ENCODE measurements at regions not wholly inside any gene's neighbourhood (a gene's known extent, or its start where the extent isn't known, plus 50 kb on each side); places are given as distances from the start of the nearest gene placed in this dataset.
A peak's percentile ranks its signal among the peaks of the same experiment; 100 is the strongest.

DNA sequence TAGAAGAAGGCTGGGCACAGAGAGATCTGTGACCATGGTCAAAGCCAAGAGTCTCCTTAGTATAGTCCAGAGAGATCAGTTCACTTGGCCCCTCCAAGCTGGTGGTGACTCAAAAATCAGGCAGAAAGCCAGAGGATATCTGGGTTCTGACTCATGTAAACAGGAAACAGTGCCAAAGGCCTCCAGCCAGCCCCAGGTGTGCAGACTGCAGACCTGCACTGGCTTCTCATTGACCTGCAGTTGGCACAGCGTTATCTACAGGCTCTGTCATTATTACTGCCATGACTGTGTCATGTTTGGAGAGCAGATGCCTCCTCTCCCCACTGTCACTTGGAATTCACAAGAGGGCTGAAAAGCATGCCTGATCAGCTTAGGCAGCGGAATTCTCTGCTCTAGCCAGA is 295.7 kb upstream of the PRKD1 start:
- no peak overlapping the region for H3K4me3 ChIP-seq
- H3K4me2 ChIP-seq: peak overlapping the region; percentile 3; the same call in 1 of the 3 replicates
- ChIA-PET CTCF (interaction anchor here (1.1 to 2.3 kb wide), 3 partner anchors 9 to 47 kb away, joined by 3 to 24 read pairs (median 5); no protein-coding TSS in a partner anchor), POLR2A (no interaction called here)
- FAIRE-seq (no peak), DNase-seq (ENCODE audit: low read depth in 1 of 2, low spot score in 1 of 2) (peak; percentile 18 to 46), ATAC-seq (peak; percentile 85 to 89)
- TF ChIP-seq FOSL2 (IDR thresholded peaks at IDR 0.05) (peak; percentile 33; the same call in 1 of the 2 replicates), FOSL2 (CRISPR knock-in tag; IDR thresholded peaks at IDR 0.05) (peak; percentile 44; the same call in 1 of the 2 replicates), JUNB (IDR thresholded peaks at IDR 0.05) (0 out of 2 replicates have a peak, but pooled peaks have one; percentile 31), JUN (IDR thresholded peaks at IDR 0.05) (no peak)
- TF ChIP-seq, protein P1, sequence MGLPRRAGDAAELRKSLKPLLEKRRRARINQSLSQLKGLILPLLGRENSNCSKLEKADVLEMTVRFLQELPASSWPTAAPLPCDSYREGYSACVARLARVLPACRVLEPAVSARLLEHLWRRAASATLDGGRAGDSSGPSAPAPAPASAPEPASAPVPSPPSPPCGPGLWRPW (IDR thresholded peaks at IDR 0.05): no peak
- peaks cover 11% of the 10 kb centered on the region; the same call in 1 of the 3 replicates for H3K4me1 ChIP-seq
- H3K27ac ChIP-seq: no peak overlapping the region
- WGBS (ENCODE audit: missing lambda C conversion rate): 9% methylated on average over 2 of the region's 2 CpGs
- H3K9me3 ChIP-seq: no peaks in the 10 kb centered on the region

DNA sequence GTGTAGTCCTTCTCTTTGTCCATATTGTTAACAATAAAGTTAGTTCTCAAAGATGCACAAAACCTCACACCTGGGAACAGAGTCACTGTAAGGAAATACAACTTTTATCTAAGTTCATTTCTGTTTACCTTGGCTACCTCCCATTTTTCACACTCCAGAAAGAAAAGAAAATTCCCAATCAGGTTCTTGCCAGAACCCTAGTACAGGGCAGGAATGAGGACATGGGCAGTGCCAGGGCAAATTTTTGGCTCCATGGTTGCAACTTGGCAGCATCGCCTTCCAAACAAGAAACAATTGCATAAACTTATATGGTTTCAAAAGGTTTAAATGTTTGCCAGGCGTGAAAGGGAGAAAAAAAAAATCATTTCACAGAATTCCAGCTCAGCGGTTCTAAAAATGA is 296.3 kb upstream of the PRKD1 start:
- ATAC-seq (no peak), FAIRE-seq (no peak), DNase-seq (ENCODE audit: low read depth in 1 of 2, low spot score in 1 of 2) (no peak)
- Histone ChIP-seq H3K9me3 (no peaks in the 10 kb centered on the region), H3K4me2 (no peak overlapping the region), H3K4me1 (peaks cover 11% of the 10 kb centered on the region; the same call in 1 of the 3 replicates), H3K4me3 (no peak overlapping the region), H3K27ac (no peak overlapping the region)
- WGBS (ENCODE audit: missing lambda C conversion rate): 66% methylated on average over 3 of the region's 3 CpGs
- TF ChIP-seq ZFP36 (IDR thresholded peaks at IDR 0.05; ENCODE audit: borderline replicate concordance, partially characterized antibody): no peak
- TF ChIP-seq PHF8 (IDR thresholded peaks at IDR 0.05; ENCODE audit: borderline replicate concordance, low read depth): no peak
- no peak for TF ChIP-seq CBX2 (IDR thresholded peaks at IDR 0.05; ENCODE audit: borderline replicate concordance, low read depth)
- no peak for TF ChIP-seq SREBF2 (IDR thresholded peaks at IDR 0.05)
- TF ChIP-seq, protein P1 (IDR thresholded peaks at IDR 0.05): no peak
- ChIA-PET POLR2A (no interaction called here), CTCF (interaction anchor here (1.1 to 2.3 kb wide), 2 partner anchors 9 to 43 kb away, joined by 3 to 24 read pairs; no protein-coding TSS in a partner anchor)

DNA sequence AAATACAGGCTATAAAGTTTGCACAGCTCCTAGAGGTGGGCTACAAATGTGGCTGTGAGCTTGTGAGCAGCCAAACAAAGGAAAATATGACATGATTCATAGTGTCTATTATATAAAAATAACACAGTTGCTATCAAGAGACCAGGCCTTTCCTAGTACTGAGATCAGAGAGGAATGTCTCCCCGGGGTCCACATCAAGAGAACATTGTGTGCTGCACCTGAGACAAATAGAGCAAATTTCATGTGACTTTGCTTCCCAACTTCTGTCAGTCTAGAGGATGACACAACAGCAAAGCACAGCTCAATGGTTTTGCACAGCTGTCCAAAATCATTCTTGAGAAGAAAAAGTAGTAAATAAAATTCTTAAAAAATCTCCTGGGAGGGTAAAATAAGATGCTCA is 297.5 kb upstream of the PRKD1 start:
- WGBS (ENCODE audit: missing lambda C conversion rate): 0% methylated on average over 1 of the region's 1 CpG
- Histone ChIP-seq H3K4me3 (no peak overlapping the region), H3K9me3 (no peaks in the 10 kb centered on the region), H3K4me2 (no peak overlapping the region), H3K27ac (no peak overlapping the region), H3K4me1 (peaks cover 11% of the 10 kb centered on the region; the same call in 1 of the 3 replicates)
- CTCF ChIA-PET: interaction anchor here (0.7 to 2.0 kb wide), 3 partner anchors 11 to 1467 kb away, joined by 3 to 10 read pairs (median 3); no protein-coding TSS in a partner anchor
- ATAC-seq (no peak), DNase-seq (ENCODE audit: low read depth in 1 of 2, low spot score in 1 of 2) (no peak), FAIRE-seq (no peak)
- POLR2A ChIA-PET: no interaction called here
- no peak for TF ChIP-seq EHMT2 (IDR thresholded peaks at IDR 0.05; ENCODE audit: low read depth)
- no peak for TF ChIP-seq POLR2A (IDR thresholded peaks at IDR 0.05; ENCODE audit: low read length)
- TF ChIP-seq TFCP2L1 (CRISPR knock-in tag; IDR thresholded peaks at IDR 0.05): no peak
- TF ChIP-seq HEYL (CRISPR knock-in tag; IDR thresholded peaks at IDR 0.05): no peak
- no peak for TF ChIP-seq CEBPB (IDR thresholded peaks at IDR 0.05)
- no peak for TF ChIP-seq EP300 (IDR thresholded peaks at IDR 0.05)
- no peak for TF ChIP-seq KDM1A (IDR thresholded peaks at IDR 0.05; ENCODE audit: low read depth)
- TF ChIP-seq RAD21 (conservative IDR thresholded peaks at IDR 0.05 in 1 of 2, IDR thresholded peaks at IDR 0.05 in 1 of 2): no peak
- TF ChIP-seq RNF2 (IDR thresholded peaks at IDR 0.05; ENCODE audit: borderline replicate concordance, low read depth): no peak
- no peak for TF ChIP-seq RARB (CRISPR knock-in tag; IDR thresholded peaks at IDR 0.05)
- TF ChIP-seq ZC3H11A (IDR thresholded peaks at IDR 0.05): no peak
- no peak for TF ChIP-seq JUN (IDR thresholded peaks at IDR 0.05)

DNA sequence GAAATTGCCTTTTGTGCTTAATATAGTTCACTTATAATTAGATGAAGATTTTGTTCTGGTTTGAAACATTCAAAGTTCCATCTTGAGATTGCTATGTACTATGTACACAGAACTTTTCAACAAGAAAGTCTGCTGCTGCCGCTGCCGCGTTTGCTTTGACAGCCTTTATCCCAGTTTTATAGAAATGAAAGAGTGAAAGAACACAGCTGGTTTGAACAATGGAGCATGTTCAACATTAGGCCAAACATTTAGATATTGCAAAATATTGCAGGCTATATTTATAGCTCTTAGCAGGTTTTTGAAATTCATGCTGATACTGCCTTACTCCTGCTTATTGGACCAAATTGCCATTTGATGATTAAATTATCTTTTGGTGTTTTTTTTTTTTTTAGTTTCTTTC is 299.8 kb upstream of the PRKD1 start:
- POLR2A ChIA-PET: no interaction called here

More for the DNA sequence above, 299.8 kb upstream of the PRKD1 start:
- no peak for FAIRE-seq
- Histone ChIP-seq H3K9me3 (no peaks in the 10 kb centered on the region), H3K4me2 (no peak overlapping the region), H3K4me3 (no peak overlapping the region), H3K27ac (no peak overlapping the region), H3K4me1 (peaks cover 11% of the 10 kb centered on the region; the same call in 1 of the 3 replicates)
- no peak for DNase-seq (ENCODE audit: low read depth in 1 of 2, low spot score in 1 of 2)
- TF ChIP-seq, protein P2, sequence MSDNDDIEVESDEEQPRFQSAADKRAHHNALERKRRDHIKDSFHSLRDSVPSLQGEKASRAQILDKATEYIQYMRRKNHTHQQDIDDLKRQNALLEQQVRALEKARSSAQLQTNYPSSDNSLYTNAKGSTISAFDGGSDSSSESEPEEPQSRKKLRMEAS (IDR thresholded peaks at IDR 0.05): no peak
- TF ChIP-seq RNF2 (IDR thresholded peaks at IDR 0.05; ENCODE audit: borderline replicate concordance, low read depth) (no peak), MAFK (IDR thresholded peaks at IDR 0.05; ENCODE audit: partially characterized antibody) (no peak)
- WGBS (ENCODE audit: missing lambda C conversion rate): 70% methylated on average over 3 of the region's 3 CpGs
- CTCF ChIA-PET: interaction anchor here (0.7 to 1.6 kb wide), 2 partner anchors 10 to 124 kb away, joined by 4 read pairs; no protein-coding TSS in a partner anchor
- ATAC-seq: no peak
